K562 (cell line): ENCODE measurements at regions not wholly inside any gene's neighbourhood (a gene's known extent, or its start where the extent isn't known, plus 50 kb on each side); places are given as distances from the start of the nearest gene placed in this dataset.

Experiments
- ATAC-seq: fragments of 200-7000 bp; cut with Tn5 transposase; 3 replicates; pipeline ENCODE4 v1.9.1; 2020; ENCODE audit warnings: moderate library complexity
- BruUV-seq: library from RNA; stranded (reverse); fragments of 400-500 nt; replicated peaks from 2 replicates; lab custom pipeline; 2021; lab: Mats Ljungman, UMichigan
- CTCF ChIA-PET: fragments of 300-600 bp; formaldehyde crosslinking; extraction: SDS; loops from one replicate; lab custom pipeline; 2021; ENCODE audit warnings: low intra/inter-chr PET ratio; lab: Yijun Ruan, JAX
- POLR2A ChIA-PET: fragments of 300-600, 350-650 bp; sonication (Branson Sonifier 250); formaldehyde crosslinking; extraction: SDS; loops from one replicate; lab custom pipeline; 2021; ENCODE audit warnings: antibody characterized with exemption, inconsistent platforms; lab: Yijun Ruan, JAX
- DNase-seq, 4 experiments: peaks; one replicate each; pipeline versions ENCODE4 v3.0.0 to v3.0.0-alpha.2; 2011 to 2018; ENCODE audit warnings: low spot score in 3 of 4, mixed read lengths in 3 of 4; ENCODE audit errors: extremely low read depth in 1 of 4
- FAIRE-seq: peaks from 2 replicates; lab custom pipeline; 2011; peaks lifted over from hg19 to GRCh38; lab: Jason Lieb, UNC
- H2AFZ ChIP-seq: 2 replicates; pipeline ENCODE4 v1.6.0; 2011; ENCODE audit warnings: low read depth, low read length, control low read depth, inconsistent platforms
- H3K27ac ChIP-seq: fragments of 200-600 bp; 3 replicates; pipeline ENCODE4 v1.8.0; 2011; ENCODE audit warnings: low read depth, mild to moderate bottlenecking, control low read depth, inconsistent platforms, low read length, moderate library complexity, mixed read lengths; ENCODE audit errors: extremely low read depth
- H3K27me3 ChIP-seq, 2 experiments: fragments of 300-600 bp in 1 of 2; 2 replicates in 1 of 2; 3 replicates in 1 of 2; pipeline versions ENCODE4 v1.6.0 to v1.8.0; 2011; ENCODE audit warnings: inconsistent platforms in 2 of 2, low read length in 2 of 2, mild to moderate bottlenecking in 1 of 2, mixed read lengths in 1 of 2, moderate library complexity in 1 of 2; ENCODE audit not compliant: control insufficient read depth in 2 of 2, insufficient read depth in 2 of 2
- H3K36me3 ChIP-seq: fragments of 300-600 bp; 3 replicates; pipeline ENCODE4 v1.8.0; 2011; ENCODE audit warnings: mild to moderate bottlenecking, low read length, inconsistent platforms; ENCODE audit not compliant: control insufficient read depth, insufficient read depth
- H3K4me1 ChIP-seq, 2 experiments: fragments of 200-600 bp in 1 of 2; replicated peaks in 1 of 2; 2 replicates in 1 of 2; 3 replicates in 1 of 2; pipeline versions ENCODE4 v1.5.1 to v1.8.0; 2011; ENCODE audit warnings: inconsistent platforms in 2 of 2, low read length in 2 of 2, mild to moderate bottlenecking in 1 of 2, mixed read lengths in 1 of 2, moderate library complexity in 1 of 2; ENCODE audit not compliant: control insufficient read depth in 2 of 2, insufficient read depth in 2 of 2
- H3K4me2 ChIP-seq: 2 replicates; pipeline ENCODE4 v1.6.1; 2011; ENCODE audit warnings: low read length, control low read depth, inconsistent platforms, mixed read lengths; ENCODE audit not compliant: insufficient read depth
- H3K4me3 ChIP-seq: fragments of 200-600 bp; sonication (generic), shearing (Covaris generic); 2 replicates; pipeline ENCODE4 v1.5.1; 2016; ENCODE audit warnings: control low read depth, inconsistent platforms
- H3K79me2 ChIP-seq: fragments of 200-600 bp; 3 replicates; pipeline ENCODE4 v1.8.0; 2011; ENCODE audit warnings: low read length, inconsistent platforms; ENCODE audit not compliant: control insufficient read depth, insufficient read depth
- H3K9ac ChIP-seq, 2 experiments: 2 replicates each; pipeline versions ENCODE4 v1.6.0 to v1.6.1; 2011; ENCODE audit warnings: low read depth in 2 of 2, low read length in 2 of 2, control low read depth in 1 of 2, inconsistent platforms in 1 of 2, mild to moderate bottlenecking in 1 of 2, mixed read lengths in 1 of 2; ENCODE audit not compliant: insufficient read depth in 1 of 2
- H3K9me1 ChIP-seq: one replicate; pipeline ENCODE4 v1.6.0; 2011; ENCODE audit warnings: inconsistent platforms, mild to moderate bottlenecking, low read length, moderate library complexity; ENCODE audit not compliant: control insufficient read depth, insufficient read depth
- H3K9me3 ChIP-seq: replicated peaks from 2 replicates; pipeline ENCODE4 v1.5.1; 2011; ENCODE audit warnings: low read depth, low read length, inconsistent platforms; ENCODE audit not compliant: control insufficient read depth, insufficient read depth
- H4K20me1 ChIP-seq: replicated peaks from 2 replicates; pipeline ENCODE4 v1.6.1; 2011; ENCODE audit warnings: low read length, inconsistent platforms, mixed read lengths; ENCODE audit not compliant: control insufficient read depth, insufficient read depth
- DPF2 ChIP-seq: fragments of 450-650 bp; IDR thresholded peaks from 2 replicates; pipeline ENCODE4 v1.6.1; 2016
- ESRRB ChIP-seq: fragments of 250-450 bp; sonication (Bioruptor Pico); IDR thresholded peaks from 2 replicates; pipeline ENCODE4 v1.5.0; 2020; ENCODE audit warnings: mild to moderate bottlenecking, moderate library complexity, borderline replicate concordance
- FOS ChIP-seq: IDR thresholded peaks from 3 replicates; pipeline ENCODE4 v1.6.1; 2011; ENCODE audit not compliant: insufficient read length; ENCODE audit errors: extremely low read depth
- HNRNPUL1 ChIP-seq: fragments of 200-400 bp; formaldehyde crosslinking; IDR thresholded peaks from 2 replicates; pipeline ENCODE4 v1.6.1; 2017; ENCODE audit warnings: low read length
- MTA1 ChIP-seq: fragments of 450-650 bp; IDR thresholded peaks from 2 replicates; pipeline ENCODE4 v1.6.1; 2017; ENCODE audit warnings: borderline replicate concordance
- NFXL1 ChIP-seq: fragments of 450-650 bp; formaldehyde crosslinking; IDR thresholded peaks from 2 replicates; pipeline ENCODE4 v1.4.0; 2021; ENCODE audit warnings: mild to moderate bottlenecking
- TOE1 ChIP-seq, 2 experiments: fragments of 450-650 bp in 1 of 2; sonication (generic) in 1 of 2; formaldehyde crosslinking in 1 of 2; IDR thresholded peaks; 2 replicates each; pipeline versions ENCODE4 v1.7.1 to v1.8.0; 2016 to 2022; ENCODE audit warnings: borderline replicate concordance in 2 of 2, mild to moderate bottlenecking in 2 of 2, antibody characterized with exemption in 1 of 2, inconsistent platforms in 1 of 2, low read depth in 1 of 2, missing genetic modification reagents in 1 of 2, moderate library complexity in 1 of 2
- TRIM24 ChIP-seq, 2 experiments: fragments of 450-650 bp; IDR thresholded peaks; 2 replicates each; pipeline ENCODE4 v1.6.1; 2016
- ZFP30 ChIP-seq: fragments of 250-450 bp; sonication (Bioruptor Pico); IDR thresholded peaks from 2 replicates; pipeline ENCODE4 v1.8.0; 2022; ENCODE audit warnings: moderate library complexity, mild to moderate bottlenecking, inconsistent platforms, borderline replicate concordance
- ZNF253 ChIP-seq: fragments of 250-450 bp; sonication (Bioruptor Pico); conservative IDR thresholded peaks from 2 replicates; pipeline ENCODE4 v1.6.1; 2021; ENCODE audit warnings: mild to moderate bottlenecking
- ZNF589 ChIP-seq: fragments of 200-800 bp; sonication (Bioruptor generic); IDR thresholded peaks from 2 replicates; pipeline ENCODE4 v1.6.1; 2016; ENCODE audit warnings: low read depth, missing genetic modification characterization, missing compliant biosample characterization
- ZNF785 ChIP-seq: fragments of 250-450 bp; sonication (Bioruptor Pico); IDR thresholded peaks from 2 replicates; pipeline ENCODE4 v1.4.0; 2020; ENCODE audit warnings: mild to moderate bottlenecking
- WGBS: fragments of 100-300 bp; shearing (Covaris generic); methylation state at CpG from one replicate; pipeline ENCODE4 v1.1.6; 2016; ENCODE audit warnings: low coverage, mixed read lengths; ENCODE audit not compliant: insufficient coverage; ENCODE audit errors: missing lambda C conversion rate; 5-methylcytosine and 5-hydroxymethylcytosine counted together
- in situ Hi-C: fragments of 300-500 bp; cut with MboI; formaldehyde crosslinking; loops from 4 replicates; pipeline ENCODE4 v1.15.0; 2018; ENCODE audit warnings: inconsistent platforms, mixed read lengths
- intact Hi-C: fragments of 100-400 bp; cut with micrococcal nuclease; formaldehyde crosslinking; loops from 2 replicates; pipeline ENCODE4 v1.14.2; 2022
- TF ChIP-seq, protein P1 (sequence below): fragments of 250-450 bp; sonication (Bioruptor Pico); IDR thresholded peaks from 2 replicates; pipeline ENCODE4 v1.8.0; 2021; ENCODE audit warnings: moderate library complexity, mild to moderate bottlenecking, inconsistent platforms
- TF ChIP-seq, protein P2 (sequence below): fragments of 450-650 bp; IDR thresholded peaks from 2 replicates; pipeline ENCODE4 v1.7.0; 2016; ENCODE audit warnings: borderline replicate concordance
- TF ChIP-seq, protein P3 (sequence below): fragments of 450-650 bp; IDR thresholded peaks from 2 replicates; pipeline ENCODE4 v1.6.1; 2016; ENCODE audit warnings: mild to moderate bottlenecking
- TF ChIP-seq, protein P4 (sequence below): fragments of 250-450 bp; sonication (Bioruptor Pico); IDR thresholded peaks from 2 replicates; pipeline ENCODE4 v1.4.0; 2020; ENCODE audit warnings: mild to moderate bottlenecking, moderate library complexity

DNA sequence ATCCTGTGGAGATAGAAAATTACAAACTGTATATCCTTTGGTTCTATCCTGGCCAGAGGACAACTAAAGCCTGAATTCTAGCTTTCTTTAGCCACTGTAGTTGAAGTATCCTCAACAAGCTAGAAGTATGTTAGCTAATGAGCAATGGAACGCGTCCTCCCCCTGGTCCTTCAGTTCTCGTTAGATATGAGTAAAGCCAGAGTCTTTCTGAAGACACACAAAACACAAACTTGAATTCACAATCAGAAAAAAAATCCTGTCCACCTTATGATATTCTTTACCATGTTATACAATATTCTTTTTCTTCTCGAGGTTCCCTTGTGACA is 1527.0 kb upstream of the SLC10A2 start:
- no peak overlapping the region for H3K4me3 ChIP-seq
- H3K36me3 ChIP-seq: no peaks in the 10 kb centered on the region
- intact Hi-C loops (no loop called here), in situ Hi-C loops (no loop called here)
- no peaks in the 10 kb centered on the region for H3K79me2 ChIP-seq
- WGBS: 2% methylated on average over 4 of the region's 4 CpGs
- DNase-seq (no peak), FAIRE-seq (no peak), ATAC-seq (no peak)
- H3K9me1 ChIP-seq: no peaks in the 10 kb centered on the region
- CTCF ChIA-PET: no interaction called here
- no peaks in the 10 kb centered on the region for H4K20me1 ChIP-seq
- H3K9me3 ChIP-seq: no peaks in the 10 kb centered on the region
- H3K27ac ChIP-seq: no peak overlapping the region
- H3K4me1 ChIP-seq: no peaks in the 10 kb centered on the region
- BruUV-seq: no TSS peak
- H2AFZ ChIP-seq: no peak overlapping the region
- H3K4me2 ChIP-seq: no peak overlapping the region
- no peaks in the 10 kb centered on the region for H3K27me3 ChIP-seq
- POLR2A ChIA-PET: no interaction called here
- no peak overlapping the region for H3K9ac ChIP-seq
- TF ChIP-seq ZNF589 (no peak), FOS (no peak), TOE1 (IDR thresholded peaks at IDR 0.05; ENCODE audit: borderline replicate concordance) (no peak), TOE1 (CRISPR knock-in tag; IDR thresholded peaks at IDR 0.05; ENCODE audit: borderline replicate concordance, low read depth) (no peak), TRIM24 (IDR thresholded peaks at IDR 0.05) (no peak), MTA1 (no peak), NFXL1 (CRISPR knock-in tag) (no peak), HNRNPUL1 (no peak), ZNF253 (CRISPR knock-in tag) (no peak), ZFP30 (no peak), ESRRB (CRISPR knock-in tag) (no peak), DPF2 (no peak), ZNF785 (CRISPR knock-in tag) (no peak)
- TF ChIP-seq, protein P1, sequence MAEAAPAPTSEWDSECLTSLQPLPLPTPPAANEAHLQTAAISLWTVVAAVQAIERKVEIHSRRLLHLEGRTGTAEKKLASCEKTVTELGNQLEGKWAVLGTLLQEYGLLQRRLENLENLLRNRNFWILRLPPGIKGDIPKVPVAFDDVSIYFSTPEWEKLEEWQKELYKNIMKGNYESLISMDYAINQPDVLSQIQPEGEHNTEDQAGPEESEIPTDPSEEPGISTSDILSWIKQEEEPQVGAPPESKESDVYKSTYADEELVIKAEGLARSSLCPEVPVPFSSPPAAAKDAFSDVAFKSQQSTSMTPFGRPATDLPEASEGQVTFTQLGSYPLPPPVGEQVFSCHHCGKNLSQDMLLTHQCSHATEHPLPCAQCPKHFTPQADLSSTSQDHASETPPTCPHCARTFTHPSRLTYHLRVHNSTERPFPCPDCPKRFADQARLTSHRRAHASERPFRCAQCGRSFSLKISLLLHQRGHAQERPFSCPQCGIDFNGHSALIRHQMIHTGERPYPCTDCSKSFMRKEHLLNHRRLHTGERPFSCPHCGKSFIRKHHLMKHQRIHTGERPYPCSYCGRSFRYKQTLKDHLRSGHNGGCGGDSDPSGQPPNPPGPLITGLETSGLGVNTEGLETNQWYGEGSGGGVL: no peak
- TF ChIP-seq, protein P2, sequence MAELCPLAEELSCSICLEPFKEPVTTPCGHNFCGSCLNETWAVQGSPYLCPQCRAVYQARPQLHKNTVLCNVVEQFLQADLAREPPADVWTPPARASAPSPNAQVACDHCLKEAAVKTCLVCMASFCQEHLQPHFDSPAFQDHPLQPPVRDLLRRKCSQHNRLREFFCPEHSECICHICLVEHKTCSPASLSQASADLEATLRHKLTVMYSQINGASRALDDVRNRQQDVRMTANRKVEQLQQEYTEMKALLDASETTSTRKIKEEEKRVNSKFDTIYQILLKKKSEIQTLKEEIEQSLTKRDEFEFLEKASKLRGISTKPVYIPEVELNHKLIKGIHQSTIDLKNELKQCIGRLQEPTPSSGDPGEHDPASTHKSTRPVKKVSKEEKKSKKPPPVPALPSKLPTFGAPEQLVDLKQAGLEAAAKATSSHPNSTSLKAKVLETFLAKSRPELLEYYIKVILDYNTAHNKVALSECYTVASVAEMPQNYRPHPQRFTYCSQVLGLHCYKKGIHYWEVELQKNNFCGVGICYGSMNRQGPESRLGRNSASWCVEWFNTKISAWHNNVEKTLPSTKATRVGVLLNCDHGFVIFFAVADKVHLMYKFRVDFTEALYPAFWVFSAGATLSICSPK: no peak
- TF ChIP-seq, protein P3, sequence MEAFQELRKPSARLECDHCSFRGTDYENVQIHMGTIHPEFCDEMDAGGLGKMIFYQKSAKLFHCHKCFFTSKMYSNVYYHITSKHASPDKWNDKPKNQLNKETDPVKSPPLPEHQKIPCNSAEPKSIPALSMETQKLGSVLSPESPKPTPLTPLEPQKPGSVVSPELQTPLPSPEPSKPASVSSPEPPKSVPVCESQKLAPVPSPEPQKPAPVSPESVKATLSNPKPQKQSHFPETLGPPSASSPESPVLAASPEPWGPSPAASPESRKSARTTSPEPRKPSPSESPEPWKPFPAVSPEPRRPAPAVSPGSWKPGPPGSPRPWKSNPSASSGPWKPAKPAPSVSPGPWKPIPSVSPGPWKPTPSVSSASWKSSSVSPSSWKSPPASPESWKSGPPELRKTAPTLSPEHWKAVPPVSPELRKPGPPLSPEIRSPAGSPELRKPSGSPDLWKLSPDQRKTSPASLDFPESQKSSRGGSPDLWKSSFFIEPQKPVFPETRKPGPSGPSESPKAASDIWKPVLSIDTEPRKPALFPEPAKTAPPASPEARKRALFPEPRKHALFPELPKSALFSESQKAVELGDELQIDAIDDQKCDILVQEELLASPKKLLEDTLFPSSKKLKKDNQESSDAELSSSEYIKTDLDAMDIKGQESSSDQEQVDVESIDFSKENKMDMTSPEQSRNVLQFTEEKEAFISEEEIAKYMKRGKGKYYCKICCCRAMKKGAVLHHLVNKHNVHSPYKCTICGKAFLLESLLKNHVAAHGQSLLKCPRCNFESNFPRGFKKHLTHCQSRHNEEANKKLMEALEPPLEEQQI: no peak
- TF ChIP-seq, protein P4, sequence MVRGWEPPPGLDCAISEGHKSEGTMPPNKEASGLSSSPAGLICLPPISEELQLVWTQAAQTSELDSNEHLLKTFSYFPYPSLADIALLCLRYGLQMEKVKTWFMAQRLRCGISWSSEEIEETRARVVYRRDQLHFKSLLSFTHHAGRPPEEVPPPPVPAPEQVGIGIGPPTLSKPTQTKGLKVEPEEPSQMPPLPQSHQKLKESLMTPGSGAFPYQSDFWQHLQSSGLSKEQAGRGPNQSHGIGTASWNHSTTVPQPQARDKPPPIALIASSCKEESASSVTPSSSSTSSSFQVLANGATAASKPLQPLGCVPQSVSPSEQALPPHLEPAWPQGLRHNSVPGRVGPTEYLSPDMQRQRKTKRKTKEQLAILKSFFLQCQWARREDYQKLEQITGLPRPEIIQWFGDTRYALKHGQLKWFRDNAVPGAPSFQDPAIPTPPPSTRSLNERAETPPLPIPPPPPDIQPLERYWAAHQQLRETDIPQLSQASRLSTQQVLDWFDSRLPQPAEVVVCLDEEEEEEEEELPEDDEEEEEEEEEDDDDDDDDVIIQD: no peak
